ENCODE measurements at regions not wholly inside any gene's neighbourhood (a gene's known extent, or its start where the extent isn't known, plus 50 kb on each side); places are given as distances from the start of the nearest gene placed in this dataset.
A peak's percentile ranks its signal among the peaks of the same experiment; 100 is the strongest.

DNA sequence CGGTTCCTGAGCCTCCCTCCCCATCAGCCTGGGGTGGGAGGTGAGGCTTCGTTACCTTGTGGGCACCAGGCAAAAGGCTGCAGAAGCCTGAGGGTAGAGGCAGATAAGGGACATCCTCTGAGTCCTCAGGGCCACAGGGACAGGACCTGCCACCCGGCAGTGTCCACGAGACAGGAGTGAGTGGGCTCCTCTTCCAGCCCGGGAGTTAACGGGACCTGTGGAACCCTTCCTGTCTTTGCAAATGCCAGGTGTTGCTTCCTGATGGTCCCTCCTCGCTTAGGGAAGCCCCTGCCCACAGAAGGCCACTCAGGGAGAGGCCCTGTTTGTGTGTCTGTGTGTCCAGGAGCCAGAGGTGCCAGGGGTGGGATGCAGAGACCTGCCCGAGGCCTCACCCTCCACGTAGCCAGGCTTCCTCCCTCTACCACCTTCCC, 111.1 kb upstream of the ALDH1A3 start:
- Histone ChIP-seq H3K4me3 (ENCODE audit: low read length) (no peak overlapping the region), H3K27me3 (ENCODE audit: control insufficient read depth in 2 of 2, insufficient read depth in 2 of 2, low read length in 2 of 2) (no peaks in the 10 kb centered on the region), H3K9me3 (ENCODE audit: control insufficient read depth in 2 of 3, low read length in 3 of 3) (no peaks in the 10 kb centered on the region), H3K27ac (ENCODE audit: low read depth, low read length) (no peak overlapping the region), H3K4me1 (ENCODE audit: control insufficient read depth in 2 of 2, insufficient read depth in 2 of 2, low read length in 2 of 2) (no peaks in the 10 kb centered on the region), H3K36me3 (ENCODE audit: control insufficient read depth in 2 of 3, insufficient read depth in 3 of 3, low read length in 3 of 3) (no peaks in the 10 kb centered on the region)
- intact Hi-C loops (cut with micrococcal nuclease), result no loop called here
- H3K4me3 Mint-ChIP-seq, result no peak overlapping the region
- POLR2A ChIA-PET, result no interaction called here
- CTCF ChIA-PET, result no interaction called here
- peaks cover 0 to 3% (median 0%) of the 10 kb centered on the region in 11 donors for H3K9me3 Mint-ChIP-seq
- peak in 1 of 9 donors; percentile 16 for DNase-seq
- H3K36me3 Mint-ChIP-seq, result no peaks in the 10 kb centered on the region
- no peak for ATAC-seq
- H3K27me3 Mint-ChIP-seq, result peaks cover 0 to 11% (median 0%) of the 10 kb centered on the region in 5 donors
- H3K27ac Mint-ChIP-seq, result no peak overlapping the region
- H3K4me1 Mint-ChIP-seq, result peaks cover 0 to 2% (median 0%) of the 10 kb centered on the region in 7 donors

GRCh38 chr15:100769043-100769974, 110.3 kb upstream of the ALDH1A3 start:
- H3K4me3 ChIP-seq (ENCODE audit: low read length), result no peak overlapping the region
- H3K36me3 ChIP-seq (ENCODE audit: control insufficient read depth in 2 of 3, insufficient read depth in 3 of 3, low read length in 3 of 3), result no peaks in the 10 kb centered on the region
- H3K27ac Mint-ChIP-seq, result no peak overlapping the region
- H3K4me1 ChIP-seq (ENCODE audit: control insufficient read depth in 2 of 2, insufficient read depth in 2 of 2, low read length in 2 of 2), result no peaks in the 10 kb centered on the region
- no peaks in the 10 kb centered on the region for H3K9me3 ChIP-seq (ENCODE audit: control insufficient read depth in 2 of 3, low read length in 3 of 3)
- DNase-seq (peak in 1 of 9 donors; percentile 8), ATAC-seq (no peak)
- H3K36me3 Mint-ChIP-seq, result no peaks in the 10 kb centered on the region
- H3K9me3 Mint-ChIP-seq, result peaks cover 0 to 3% (median 0%) of the 10 kb centered on the region in 11 donors
- POLR2A ChIA-PET, result no interaction called here
- CTCF ChIA-PET, result no interaction called here
- H3K4me1 Mint-ChIP-seq, result peaks cover 0 to 2% (median 0%) of the 10 kb centered on the region in 7 donors
- H3K27ac ChIP-seq (ENCODE audit: low read depth, low read length), result no peak overlapping the region
- no peak overlapping the region for H3K4me3 Mint-ChIP-seq
- intact Hi-C loops (cut with micrococcal nuclease), result no loop called here
- H3K27me3 ChIP-seq (ENCODE audit: control insufficient read depth in 2 of 2, insufficient read depth in 2 of 2, low read length in 2 of 2), result no peaks in the 10 kb centered on the region
- peaks cover 0 to 11% (median 0%) of the 10 kb centered on the region in 5 donors for H3K27me3 Mint-ChIP-seq

- no peak for ATAC-seq
- intact Hi-C loops (cut with micrococcal nuclease), result no loop called here
These were observed 109.7 kb upstream of the ALDH1A3 start for GRCh38 chr15:100769975-100770340.

GRCh38 chr15:100770661-100771584, 108.7 kb upstream of the ALDH1A3 start:
- no peak overlapping the region for H3K27ac Mint-ChIP-seq

More at GRCh38 chr15:100769975-100770340, 109.7 kb upstream of the ALDH1A3 start:
- Histone ChIP-seq H3K4me3 (ENCODE audit: low read length) (no peak overlapping the region), H3K4me1 (ENCODE audit: control insufficient read depth in 2 of 2, insufficient read depth in 2 of 2, low read length in 2 of 2) (no peaks in the 10 kb centered on the region), H3K27me3 (ENCODE audit: control insufficient read depth in 2 of 2, insufficient read depth in 2 of 2, low read length in 2 of 2) (no peaks in the 10 kb centered on the region), H3K9me3 (ENCODE audit: control insufficient read depth in 2 of 3, low read length in 3 of 3) (no peaks in the 10 kb centered on the region), H3K36me3 (ENCODE audit: control insufficient read depth in 2 of 3, insufficient read depth in 3 of 3, low read length in 3 of 3) (no peaks in the 10 kb centered on the region), H3K27ac (ENCODE audit: low read depth, low read length) (no peak overlapping the region)
- no peak for DNase-seq
- peaks cover 0 to 11% (median 0%) of the 10 kb centered on the region in 5 donors for H3K27me3 Mint-ChIP-seq
- H3K9me3 Mint-ChIP-seq, result peaks cover 0 to 3% (median 0%) of the 10 kb centered on the region in 11 donors
- H3K4me1 Mint-ChIP-seq, result peaks cover 0 to 2% (median 0%) of the 10 kb centered on the region in 7 donors
- H3K36me3 Mint-ChIP-seq, result no peaks in the 10 kb centered on the region
- CTCF ChIA-PET, result no interaction called here
- no peak overlapping the region for H3K27ac Mint-ChIP-seq
- POLR2A ChIA-PET, result no interaction called here
- no peak overlapping the region for H3K4me3 Mint-ChIP-seq

DNA sequence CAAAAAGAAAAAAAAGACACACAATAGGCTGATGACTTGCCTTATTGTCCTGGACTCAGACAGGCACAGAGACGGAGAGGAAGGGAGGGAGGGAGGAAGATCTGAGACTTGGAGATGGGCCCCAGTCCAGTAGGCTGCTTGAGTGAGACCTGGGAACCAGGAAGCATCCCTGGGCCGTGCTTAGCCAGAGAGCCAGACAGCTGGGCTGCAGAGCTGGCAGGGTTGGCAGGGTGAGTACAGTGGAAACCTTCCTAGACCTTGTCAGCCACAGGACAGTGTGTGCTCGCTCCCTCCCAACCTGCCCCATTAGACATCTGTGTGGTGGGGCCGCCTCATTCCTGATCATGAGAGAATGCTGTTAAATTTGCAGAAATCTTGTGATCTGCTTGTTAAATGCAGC, 107.9 kb upstream of the ALDH1A3 start:
- peaks cover 0 to 11% (median 5%) of the 10 kb centered on the region in 11 donors for H3K9me3 Mint-ChIP-seq
- peaks cover 0 to 4% (median 0%) of the 10 kb centered on the region in 5 donors for H3K27me3 Mint-ChIP-seq
- Histone ChIP-seq H3K4me3 (ENCODE audit: low read length) (no peak overlapping the region), H3K27me3 (ENCODE audit: control insufficient read depth in 2 of 2, insufficient read depth in 2 of 2, low read length in 2 of 2) (no peaks in the 10 kb centered on the region), H3K4me1 (ENCODE audit: control insufficient read depth in 2 of 2, insufficient read depth in 2 of 2, low read length in 2 of 2) (no peaks in the 10 kb centered on the region), H3K9me3 (ENCODE audit: control insufficient read depth in 2 of 3, low read length in 3 of 3) (no peaks in the 10 kb centered on the region), H3K36me3 (ENCODE audit: control insufficient read depth in 2 of 3, insufficient read depth in 3 of 3, low read length in 3 of 3) (no peaks in the 10 kb centered on the region), H3K27ac (ENCODE audit: low read depth, low read length) (no peak overlapping the region)
- no peaks in the 10 kb centered on the region for H3K4me1 Mint-ChIP-seq
- intact Hi-C loops (cut with micrococcal nuclease), result no loop called here
- DNase-seq, result no peak
- H3K4me3 Mint-ChIP-seq, result no peak overlapping the region
- ATAC-seq, result no peak
- ChIA-PET POLR2A (no interaction called here), CTCF (no interaction called here)
- H3K27ac Mint-ChIP-seq, result no peak overlapping the region
- peaks cover 0 to 8% (median 0%) of the 10 kb centered on the region in 5 donors for H3K36me3 Mint-ChIP-seq

More at GRCh38 chr15:100770661-100771584, 108.7 kb upstream of the ALDH1A3 start:
- intact Hi-C loops (cut with micrococcal nuclease), result no loop called here
- Histone ChIP-seq H3K27me3 (ENCODE audit: control insufficient read depth in 2 of 2, insufficient read depth in 2 of 2, low read length in 2 of 2) (no peaks in the 10 kb centered on the region), H3K27ac (ENCODE audit: low read depth, low read length) (no peak overlapping the region), H3K9me3 (ENCODE audit: control insufficient read depth in 2 of 3, low read length in 3 of 3) (no peaks in the 10 kb centered on the region), H3K36me3 (ENCODE audit: control insufficient read depth in 2 of 3, insufficient read depth in 3 of 3, low read length in 3 of 3) (no peaks in the 10 kb centered on the region), H3K4me1 (ENCODE audit: control insufficient read depth in 2 of 2, insufficient read depth in 2 of 2, low read length in 2 of 2) (no peaks in the 10 kb centered on the region), H3K4me3 (ENCODE audit: low read length) (no peak overlapping the region)
- DNase-seq (peak in 1 of 9 donors; percentile 8), ATAC-seq (no peak)
- ChIA-PET CTCF (no interaction called here), POLR2A (no interaction called here)
- Mint-ChIP-seq H3K36me3 (peaks cover 0 to 5% (median 0%) of the 10 kb centered on the region in 5 donors), H3K4me1 (peaks cover 0 to 2% (median 0%) of the 10 kb centered on the region in 7 donors), H3K4me3 (no peak overlapping the region), H3K27me3 (peaks cover 0 to 10% (median 0%) of the 10 kb centered on the region in 5 donors), H3K9me3 (peaks cover 0 to 11% (median 5%) of the 10 kb centered on the region in 11 donors)

DNA sequence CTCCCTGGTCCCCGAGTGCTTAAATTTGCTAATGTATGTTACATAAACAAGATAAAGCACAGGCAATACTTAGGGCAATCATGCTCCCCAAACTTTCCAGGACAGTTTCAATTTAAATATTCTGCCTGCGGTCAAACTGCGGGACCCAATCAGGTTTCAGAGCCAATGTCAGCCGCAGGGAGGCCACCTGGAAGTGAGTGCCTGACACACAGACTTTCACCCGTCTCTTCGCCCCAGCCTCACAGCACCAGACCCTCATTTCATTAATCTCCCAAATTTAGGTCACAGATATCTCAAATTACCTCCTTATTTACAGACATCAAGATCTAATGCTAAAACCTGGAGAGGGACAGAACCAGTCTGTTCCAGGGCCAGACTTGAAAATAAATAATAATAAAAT, 107.2 kb upstream of the ALDH1A3 start:
- H3K27ac Mint-ChIP-seq, result no peak overlapping the region

More for the DNA sequence above, 107.2 kb upstream of the ALDH1A3 start:
- H3K27me3 ChIP-seq (ENCODE audit: control insufficient read depth in 2 of 2, insufficient read depth in 2 of 2, low read length in 2 of 2), result no peaks in the 10 kb centered on the region
- H3K27me3 Mint-ChIP-seq, result peaks cover 0 to under 1% (median 0%) of the 10 kb centered on the region in 5 donors
- H3K9me3 Mint-ChIP-seq, result peaks cover 0 to 11% (median 5%) of the 10 kb centered on the region in 11 donors
- H3K9me3 ChIP-seq (ENCODE audit: control insufficient read depth in 2 of 3, low read length in 3 of 3), result no peaks in the 10 kb centered on the region
- no peak overlapping the region for H3K4me3 Mint-ChIP-seq
- H3K4me1 ChIP-seq (ENCODE audit: control insufficient read depth in 2 of 2, insufficient read depth in 2 of 2, low read length in 2 of 2), result no peaks in the 10 kb centered on the region
- H3K4me3 ChIP-seq (ENCODE audit: low read length), result no peak overlapping the region
- H3K27ac ChIP-seq (ENCODE audit: low read depth, low read length), result no peak overlapping the region
- ChIA-PET CTCF (no interaction called here), POLR2A (no interaction called here)
- peaks cover 0 to 8% (median 0%) of the 10 kb centered on the region in 5 donors for H3K36me3 Mint-ChIP-seq
- no peak for DNase-seq
- no peaks in the 10 kb centered on the region for H3K4me1 Mint-ChIP-seq
- no peak for ATAC-seq
- H3K36me3 ChIP-seq (ENCODE audit: control insufficient read depth in 2 of 3, insufficient read depth in 3 of 3, low read length in 3 of 3), result no peaks in the 10 kb centered on the region
- intact Hi-C loops (cut with micrococcal nuclease), result no loop called here

Data from naive thymus-derived CD4-positive, alpha-beta T cell (primary cell).